Lower leg skin (tissue), 3 donors: ENCODE measurements at regions not wholly inside any gene's neighbourhood (a gene's known extent, or its start where the extent isn't known, plus 50 kb on each side); places are given as distances from the start of the nearest gene placed in this dataset.
"Not testable (repeated sequence)": the region's sequence is repeated elsewhere in the genome, so short reads cannot be mapped to it uniquely, and the experiment has no call there.

Source experiments
- DNase-seq, 2 donors: peaks; one replicate each; pipeline ENCODE4 v3.0.0-alpha.2; 2019; ENCODE audit warnings: low spot score in 2 of 2
- H3K4me3 ChIP-seq: fragments of 200-600 bp; sonication (generic); 2 replicates; pipeline ENCODE4 v1.5.1; 2017; ENCODE audit warnings: mild to moderate bottlenecking, low read depth; ENCODE audit not compliant: poor library complexity, severe bottlenecking
- WGBS, 2 donors: methylation state at CpG; one replicate each; pipeline ENCODE4 v1.1.5; 2018; 5-methylcytosine and 5-hydroxymethylcytosine counted together
- intact Hi-C: fragments of 100-400 bp; cut with DNase I; formaldehyde crosslinking; loops from one replicate; pipeline ENCODE4 v1.15.0; 2023; ENCODE audit warnings: low total_unique reads

DNA sequence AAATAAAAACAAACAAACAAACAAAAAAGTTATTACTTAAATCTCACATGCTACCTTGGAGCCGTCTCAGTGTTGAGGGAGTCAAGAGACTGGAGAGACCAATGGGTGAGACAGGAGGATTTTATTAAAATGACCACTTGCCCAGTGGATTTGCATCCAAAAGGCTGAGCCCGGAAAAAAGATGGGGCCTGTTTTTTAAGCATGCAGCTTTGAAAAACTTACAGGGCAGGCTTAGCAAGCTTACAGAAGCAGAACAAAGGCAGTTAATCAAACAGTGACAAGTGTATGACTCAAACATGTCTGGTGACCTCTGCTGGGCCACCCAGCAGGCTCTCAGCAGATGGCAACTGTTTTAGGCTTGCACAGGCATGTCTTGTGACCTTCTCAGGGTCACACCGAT, 82.5 kb downstream of the POTEH start:
- 76 to 81% methylated on average over 2 to 3 of the region's 3 CpGs for WGBS, 2 donors
- intact Hi-C loops, H3K4me3 ChIP-seq, DNase-seq: not testable (repeated sequence)

DNA sequence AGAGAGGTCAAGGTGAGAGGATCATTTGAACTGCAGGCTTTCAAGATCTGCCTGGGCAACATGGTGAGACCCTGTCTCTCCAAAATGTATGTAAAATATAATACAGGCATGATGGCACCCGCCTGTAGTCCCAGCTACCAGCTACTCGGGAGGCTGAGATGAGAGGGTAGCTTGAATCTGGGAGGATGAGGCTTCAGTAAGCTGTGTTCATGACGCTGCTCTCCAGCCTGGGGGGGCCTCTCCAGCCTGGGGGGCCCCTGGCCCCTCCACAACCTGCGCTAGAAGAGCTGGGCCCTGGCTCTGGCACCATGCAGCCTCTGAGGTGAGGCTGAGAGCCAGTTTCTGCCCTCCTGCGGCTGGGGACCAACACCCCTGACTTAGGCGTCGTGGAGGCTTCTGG, 85.3 kb downstream of the POTEH start:
- peak in 1 of 2 donors; percentile 58 for DNase-seq
- H3K4me3 ChIP-seq, intact Hi-C loops: not testable (repeated sequence)
- WGBS, 2 donors: 59 to 91% methylated on average over 4 of the region's 7 CpGs

DNA sequence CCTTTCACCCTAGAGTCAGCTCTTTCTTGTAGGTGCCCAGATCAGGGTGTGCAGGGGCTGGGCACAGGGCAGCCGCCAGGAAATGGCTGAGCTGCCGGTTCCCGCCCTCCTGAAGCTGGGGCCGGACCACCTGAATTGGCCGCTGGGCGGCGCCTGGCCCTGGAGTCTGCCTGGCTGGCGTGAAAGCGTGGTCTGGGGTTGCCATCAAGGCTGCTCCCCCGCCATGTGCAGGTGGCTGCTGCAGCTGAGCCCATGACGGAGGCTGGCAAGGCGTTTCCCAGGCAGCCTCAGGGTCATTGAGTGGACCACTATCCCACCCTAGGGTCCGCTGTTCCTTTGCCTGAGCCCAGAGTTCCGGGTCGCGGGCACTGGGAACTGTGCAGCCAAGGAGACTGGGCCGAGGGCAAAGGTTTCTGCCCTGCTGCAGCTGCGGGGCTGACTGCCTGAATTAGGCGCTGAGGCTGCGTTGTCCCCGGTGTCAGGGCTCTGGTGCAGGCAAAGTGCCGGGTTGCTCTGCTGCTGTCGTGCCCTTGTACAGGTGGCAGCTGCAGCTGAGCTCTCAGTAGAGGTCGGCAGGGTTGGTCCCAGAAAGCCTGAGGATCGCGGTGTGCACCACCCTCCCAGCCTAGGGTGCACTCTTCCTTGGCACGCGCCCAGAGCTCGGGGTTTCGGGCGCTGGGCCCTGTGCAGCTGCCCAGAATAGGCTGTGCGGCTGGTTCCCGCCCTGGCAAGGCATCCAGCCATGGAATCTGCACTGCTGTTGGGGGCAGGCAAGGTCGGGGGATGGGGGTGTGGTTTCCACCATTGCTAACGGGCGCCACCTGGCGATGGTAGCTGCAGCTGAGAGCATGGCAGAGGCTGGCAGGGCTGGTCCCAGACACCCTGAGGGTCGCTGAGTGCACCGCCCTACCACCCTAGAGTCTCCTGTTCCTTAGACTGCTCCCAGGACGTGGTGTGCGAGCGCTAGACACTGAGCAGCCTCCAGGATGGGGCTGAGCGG, 86.1 kb downstream of the POTEH start:
- WGBS, 2 donors: 77% methylated on average over 6 to 8 of the region's 43 CpGs
- DNase-seq, intact Hi-C loops, H3K4me3 ChIP-seq: not testable (repeated sequence)

DNA sequence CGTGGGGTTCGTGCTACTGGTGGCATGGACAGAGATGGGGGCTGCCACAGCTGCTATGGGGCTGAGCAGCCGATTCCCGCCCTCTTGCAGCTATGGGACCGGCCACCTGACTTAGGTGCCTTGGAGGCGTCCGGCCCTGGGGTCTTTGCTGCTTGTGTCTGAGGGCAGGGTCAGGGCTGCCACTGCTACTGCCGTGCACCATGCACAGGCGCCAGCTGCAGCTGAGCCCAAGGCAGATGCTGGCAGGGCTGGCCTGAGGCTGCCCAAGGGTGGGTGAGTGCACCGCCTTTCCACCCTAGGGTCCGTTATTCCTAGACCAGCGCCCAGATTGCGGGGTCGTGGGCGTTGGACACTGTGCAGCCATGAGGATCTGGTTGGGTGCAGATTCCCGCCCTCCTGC, 86.9 kb downstream of the POTEH start:
- H3K4me3 ChIP-seq, intact Hi-C loops, DNase-seq: not testable (repeated sequence)
- WGBS, 2 donors: 64% methylated on average over 7 of the region's 16 CpGs; no CpG with 5 or more reads in 1 of the 2 donors

- WGBS, 2 donors: 100% methylated on average over 2 of the region's 24 CpGs; no CpG with 5 or more reads in 1 of the 2 donors
- intact Hi-C loops, DNase-seq, H3K4me3 ChIP-seq: not testable (repeated sequence)
Observed at GRCh38 chr22:15777150-15777549, 87.3 kb downstream of the POTEH start.

DNA sequence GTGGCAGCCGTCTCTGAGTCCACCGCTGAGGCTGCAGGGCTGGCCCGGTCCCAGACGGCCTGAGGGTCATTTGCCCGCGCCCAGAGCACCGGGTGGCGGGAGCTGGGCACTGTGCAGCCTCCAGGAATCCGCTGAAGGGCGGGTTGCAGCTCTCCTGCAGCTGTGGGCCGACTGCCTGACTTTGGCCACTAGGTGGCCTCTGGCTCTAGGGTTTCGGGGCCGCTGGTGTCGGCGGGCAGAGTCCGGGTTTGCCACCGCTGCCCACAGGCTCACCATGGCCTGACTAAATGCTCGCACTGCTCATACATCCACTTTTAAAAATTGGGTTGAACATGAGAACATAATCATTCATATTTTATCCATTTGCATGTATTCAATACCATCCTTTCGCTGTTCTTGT, 87.7 kb downstream of the POTEH start:
- H3K4me3 ChIP-seq, intact Hi-C loops, DNase-seq: not testable (repeated sequence)
- WGBS, 2 donors: 67% methylated on average over 1 of the region's 19 CpGs; no CpG with 5 or more reads in 1 of the 2 donors

GRCh38 chr22:15778366-15778765, 88.5 kb downstream of the POTEH start:
- 66% methylated on average over 6 of the region's 6 CpGs for WGBS, 2 donors
- H3K4me3 ChIP-seq, DNase-seq, intact Hi-C loops: not testable (repeated sequence)

GRCh38 chr22:15781652-15782051, 91.8 kb downstream of the POTEH start:
- WGBS, 2 donors: 86% methylated on average over 1 of the region's 1 CpG; no CpG with 5 or more reads in 1 of the 2 donors
- peak in 1 of 2 donors; percentile 50 for DNase-seq
- intact Hi-C loops, H3K4me3 ChIP-seq: not testable (repeated sequence)

DNA sequence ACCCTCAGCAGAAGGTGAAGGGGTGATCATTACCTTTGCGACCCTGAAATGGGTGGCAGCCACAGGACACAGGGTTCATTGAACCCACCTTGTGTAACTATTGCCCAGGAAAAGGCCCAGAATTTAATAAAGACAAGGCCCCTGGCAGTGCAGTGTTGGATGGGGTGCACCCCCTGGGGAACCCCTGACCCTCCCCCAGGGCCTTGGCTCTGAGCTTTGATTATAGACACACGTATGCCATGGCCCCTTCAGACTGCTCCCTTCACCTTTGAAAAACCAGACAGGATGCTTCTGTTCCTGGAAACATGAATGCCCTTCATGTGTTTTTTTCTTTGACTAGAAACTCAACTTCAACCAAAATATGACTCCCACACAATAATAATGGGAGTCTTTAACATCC, 93.1 kb downstream of the POTEH start:
- DNase-seq, H3K4me3 ChIP-seq, intact Hi-C loops: not testable (repeated sequence)
- WGBS, 2 donors: 80% methylated on average over 1 of the region's 2 CpGs; no CpG with 5 or more reads in 1 of the 2 donors

DNA sequence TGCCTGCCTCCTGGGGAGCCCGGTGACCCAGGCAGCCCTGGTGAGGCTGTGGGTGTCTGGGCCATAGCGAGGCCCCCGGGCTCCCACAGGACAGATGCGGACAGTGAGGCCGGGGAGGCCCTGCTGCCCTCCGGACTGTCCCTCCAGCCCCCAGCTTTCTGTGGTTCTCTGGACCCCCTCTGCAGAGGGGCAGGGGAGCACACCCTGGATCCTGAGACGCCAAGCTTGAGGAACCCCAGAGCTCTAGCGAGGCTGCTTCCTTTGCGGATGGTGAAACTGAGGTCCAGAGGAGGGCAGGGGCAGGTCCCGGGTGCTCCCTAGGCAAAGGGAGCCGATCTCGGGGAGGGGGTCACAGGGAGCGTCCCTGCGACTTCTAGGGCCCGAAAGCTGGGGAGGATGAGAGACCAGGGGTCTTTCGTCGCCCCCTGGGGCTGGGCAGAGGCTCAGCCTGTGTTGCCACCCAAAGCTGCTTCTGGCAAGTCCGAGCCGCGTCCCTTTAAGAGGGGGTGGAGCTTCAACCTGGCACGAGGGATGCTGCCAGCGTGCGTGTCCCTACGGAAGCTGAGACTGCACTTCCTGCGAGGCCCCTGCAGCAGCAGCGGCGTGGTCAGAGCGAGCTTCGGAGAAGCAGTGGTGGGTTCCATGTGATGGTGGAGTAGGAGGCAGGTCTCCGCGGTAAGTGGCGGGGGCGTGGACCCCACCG, 94.7 kb downstream of the POTEH start:
- H3K4me3 ChIP-seq, DNase-seq, intact Hi-C loops: not testable (repeated sequence)
- WGBS, 2 donors: no CpG with 5 or more reads among the region's 34 CpGs

DNA sequence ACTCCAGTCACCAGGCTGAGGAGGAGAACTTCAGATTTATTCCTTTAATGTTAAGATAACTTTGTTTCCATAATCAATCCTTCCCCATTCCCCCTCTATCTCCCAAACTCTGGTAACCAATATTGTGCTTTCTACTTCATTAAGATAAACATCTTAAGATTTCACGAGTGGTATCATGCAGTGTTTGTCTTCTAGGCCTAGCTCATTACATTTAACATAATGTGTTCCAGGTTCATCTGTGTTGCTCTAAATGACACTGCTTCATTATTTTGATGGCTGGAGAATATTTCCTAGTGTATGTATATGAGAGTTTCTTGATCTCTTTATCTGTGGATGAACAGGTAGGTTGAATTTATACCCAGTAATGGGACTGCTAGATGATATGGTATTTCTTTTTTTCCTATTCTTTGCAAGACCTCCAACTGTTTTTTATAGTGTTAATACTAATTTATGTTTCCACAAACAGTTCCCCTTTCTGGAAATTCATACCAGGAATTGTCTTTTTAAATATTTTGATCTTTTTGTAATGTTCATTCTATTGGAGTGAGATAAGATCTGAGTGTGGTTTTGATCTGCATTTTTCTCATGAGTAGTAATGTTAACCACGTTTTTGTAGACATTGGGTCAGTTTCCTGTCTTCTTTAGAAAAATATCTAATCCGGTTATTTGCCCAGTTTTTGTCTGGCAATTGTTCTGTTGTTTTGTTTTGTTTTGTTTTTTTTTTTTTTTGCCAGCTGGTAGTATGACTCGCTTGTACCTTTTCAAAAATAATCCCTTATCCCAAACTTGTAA, 97.3 kb downstream of the POTEH start:
- H3K4me3 ChIP-seq, intact Hi-C loops, DNase-seq: not testable (repeated sequence)
- WGBS, 2 donors: 40 to 47% methylated on average over 3 to 4 of the region's 4 CpGs

DNA sequence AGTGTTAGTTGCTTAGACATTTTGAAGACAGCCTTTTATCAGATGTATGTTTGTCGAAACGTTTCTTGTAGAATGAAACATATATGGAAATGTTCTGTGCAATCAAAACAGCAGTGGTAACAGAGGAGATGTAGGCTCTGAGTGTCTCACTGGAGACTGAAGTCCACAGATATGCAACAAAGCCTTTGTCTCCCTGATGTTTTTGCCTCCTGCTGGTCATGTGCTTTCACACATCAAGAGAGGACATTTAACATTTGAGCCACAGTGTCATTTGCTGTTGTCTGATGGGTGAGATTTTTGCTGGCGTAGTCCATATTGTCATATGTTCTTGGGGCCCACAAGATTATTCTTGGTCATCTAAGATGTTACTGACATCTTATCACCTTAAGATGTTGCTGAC, 101.7 kb downstream of the POTEH start:
- H3K4me3 ChIP-seq, DNase-seq, intact Hi-C loops: not testable (repeated sequence)
- WGBS, 2 donors: 90% methylated on average over 1 of the region's 3 CpGs; no CpG with 5 or more reads in 1 of the 2 donors

- H3K4me3 ChIP-seq, DNase-seq, intact Hi-C loops: not testable (repeated sequence)
- 29 to 78% methylated on average over 1 to 4 of the region's 6 CpGs for WGBS, 2 donors
Observed at GRCh38 chr22:15799935-15800334, 110.1 kb downstream of the POTEH start.

DNA sequence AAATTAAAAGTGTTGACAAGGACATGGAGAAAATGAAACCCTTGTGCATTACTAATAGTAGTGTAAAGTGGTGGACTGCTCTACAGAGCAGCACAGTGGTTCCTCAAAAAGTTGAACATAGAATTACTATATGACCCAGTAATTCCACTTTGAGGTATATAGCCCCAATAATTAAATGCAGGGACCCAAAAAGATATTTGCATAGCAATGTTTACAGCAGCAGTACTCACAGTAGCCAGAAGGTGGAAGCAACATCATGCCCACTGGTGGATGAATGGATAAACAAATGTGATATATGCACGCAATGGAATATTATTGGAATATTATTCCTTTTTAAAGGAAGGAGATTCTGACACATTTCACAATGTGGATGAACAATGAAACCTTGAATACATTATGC, 121.3 kb downstream of the POTEH start:
- H3K4me3 ChIP-seq, DNase-seq, intact Hi-C loops: not testable (repeated sequence)
- WGBS, 2 donors: 27 to 42% methylated on average over 1 of the region's 1 CpG
